NB4 (cell line): ENCODE measurements at regions not wholly inside any gene's neighbourhood (a gene's known extent, or its start where the extent isn't known, plus 50 kb on each side); places are given as distances from the start of the nearest gene placed in this dataset.

Experiments used
- DNase-seq: peaks from one replicate; pipeline ENCODE4 v3.0.0; 2010; ENCODE audit warnings: low read depth
- H3K4me3 ChIP-seq: one replicate; pipeline ENCODE4 v1.5.1; 2011; ENCODE audit warnings: mild to moderate bottlenecking, low read depth, low read length, moderate library complexity
- MAX ChIP-seq: IDR thresholded peaks from 2 replicates; pipeline ENCODE4 v1.6.1; 2011; ENCODE audit warnings: low read depth, low read length
- MYC ChIP-seq: IDR thresholded peaks from 2 replicates; pipeline ENCODE4 v1.6.1; 2011; ENCODE audit warnings: low read depth, low read length
- POLR2A ChIP-seq: IDR thresholded peaks from 2 replicates; pipeline ENCODE4 v1.6.1; 2011; ENCODE audit warnings: mild to moderate bottlenecking; ENCODE audit not compliant: insufficient read length; ENCODE audit errors: extremely low read depth
- TF ChIP-seq, protein P1 (sequence below): IDR thresholded peaks from one replicate; pipeline ENCODE4 v1.5.1; 2012; ENCODE audit warnings: low read depth, low read length

DNA sequence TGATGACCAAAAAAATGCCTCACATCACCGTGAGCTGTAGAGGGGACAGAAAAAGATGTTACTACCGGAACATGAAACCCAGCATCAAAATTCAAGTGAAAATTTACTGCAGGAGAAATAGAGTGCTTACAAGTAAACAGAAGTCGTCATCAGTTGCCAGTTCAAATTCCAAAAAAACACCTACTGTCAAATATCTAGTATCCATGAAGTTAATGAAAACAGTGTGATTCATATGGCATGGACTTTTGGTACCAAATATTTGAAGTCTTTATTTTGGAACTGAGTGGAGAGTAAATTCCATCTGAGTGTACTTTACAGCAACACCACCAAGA, 388.9 kb upstream of the SPOCK3 start:
- no peak for DNase-seq
- TF ChIP-seq MAX (no peak), POLR2A (no peak), MYC (no peak)
- TF ChIP-seq, protein P1, sequence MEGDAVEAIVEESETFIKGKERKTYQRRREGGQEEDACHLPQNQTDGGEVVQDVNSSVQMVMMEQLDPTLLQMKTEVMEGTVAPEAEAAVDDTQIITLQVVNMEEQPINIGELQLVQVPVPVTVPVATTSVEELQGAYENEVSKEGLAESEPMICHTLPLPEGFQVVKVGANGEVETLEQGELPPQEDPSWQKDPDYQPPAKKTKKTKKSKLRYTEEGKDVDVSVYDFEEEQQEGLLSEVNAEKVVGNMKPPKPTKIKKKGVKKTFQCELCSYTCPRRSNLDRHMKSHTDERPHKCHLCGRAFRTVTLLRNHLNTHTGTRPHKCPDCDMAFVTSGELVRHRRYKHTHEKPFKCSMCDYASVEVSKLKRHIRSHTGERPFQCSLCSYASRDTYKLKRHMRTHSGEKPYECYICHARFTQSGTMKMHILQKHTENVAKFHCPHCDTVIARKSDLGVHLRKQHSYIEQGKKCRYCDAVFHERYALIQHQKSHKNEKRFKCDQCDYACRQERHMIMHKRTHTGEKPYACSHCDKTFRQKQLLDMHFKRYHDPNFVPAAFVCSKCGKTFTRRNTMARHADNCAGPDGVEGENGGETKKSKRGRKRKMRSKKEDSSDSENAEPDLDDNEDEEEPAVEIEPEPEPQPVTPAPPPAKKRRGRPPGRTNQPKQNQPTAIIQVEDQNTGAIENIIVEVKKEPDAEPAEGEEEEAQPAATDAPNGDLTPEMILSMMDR: no peak
- H3K4me3 ChIP-seq: no peak overlapping the region

GRCh38 chr4:167629272-167629671, 395.0 kb upstream of the SPOCK3 start:
- no peak for DNase-seq
- no peak overlapping the region for H3K4me3 ChIP-seq
- TF ChIP-seq, protein P1: no peak
- TF ChIP-seq MYC (no peak), MAX (no peak), POLR2A (no peak)

- no peak for DNase-seq
- TF ChIP-seq, protein P1: no peak
- TF ChIP-seq MYC (no peak), POLR2A (no peak), MAX (no peak)
- H3K4me3 ChIP-seq: no peak overlapping the region
Measured at GRCh38 chr4:167642250-167642649, 408.0 kb upstream of the SPOCK3 start.

DNA sequence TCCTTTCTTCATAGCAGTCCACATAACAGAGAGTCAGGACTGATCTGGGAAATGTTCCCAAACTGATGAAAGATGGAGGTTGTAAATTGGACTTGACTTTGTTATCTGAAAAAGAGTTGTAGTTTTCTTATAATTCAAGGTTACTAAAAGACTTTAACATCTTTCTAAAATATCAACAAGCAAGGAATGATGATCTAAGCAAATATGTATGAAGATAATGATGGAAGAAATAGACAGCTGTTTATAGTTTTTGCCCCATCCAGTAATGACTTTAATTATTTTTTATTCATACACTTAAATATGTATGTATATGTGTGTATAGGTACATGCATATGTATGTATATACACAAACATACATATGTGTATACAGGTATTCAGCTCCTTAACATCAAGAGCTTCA, 411.1 kb upstream of the SPOCK3 start:
- TF ChIP-seq, protein P1: no peak
- TF ChIP-seq POLR2A (no peak), MYC (no peak), MAX (no peak)
- DNase-seq: no peak
- H3K4me3 ChIP-seq: no peak overlapping the region

GRCh38 chr4:167652267-167652666, 418.0 kb upstream of the SPOCK3 start:
- TF ChIP-seq MAX (no peak), MYC (no peak), POLR2A (no peak)
- TF ChIP-seq, protein P1: no peak
- H3K4me3 ChIP-seq: no peak overlapping the region
- DNase-seq: no peak

- TF ChIP-seq MYC (no peak), POLR2A (no peak)
- DNase-seq: no peak
- no peak overlapping the region for H3K4me3 ChIP-seq
Measured at GRCh38 chr4:167688660-167689142, 403.6 kb upstream of the ANXA10 start.
